Neuronal stem cell (in vitro differentiated cells): ENCODE measurements at regions not wholly inside any gene's neighbourhood (a gene's known extent, or its start where the extent isn't known, plus 50 kb on each side); places are given as distances from the start of the nearest gene placed in this dataset.

Experiments used
- DNase-seq: peaks from one replicate; pipeline ENCODE4 v3.0.0-alpha.2; 2013; ENCODE audit warnings: low spot score
- H2AFZ ChIP-seq: one replicate; pipeline ENCODE4 v1.6.1; 2013; ENCODE audit warnings: mild to moderate bottlenecking, low read length, inconsistent platforms
- H2AK5ac ChIP-seq: 2 replicates; pipeline ENCODE4 v1.6.1; 2013; ENCODE audit warnings: low read depth, mild to moderate bottlenecking, inconsistent platforms, low read length, moderate library complexity, mixed read lengths
- H2BK120ac ChIP-seq: 2 replicates; pipeline ENCODE4 v1.6.1; 2013; ENCODE audit warnings: low read depth, mild to moderate bottlenecking, inconsistent platforms, low read length, moderate library complexity, mixed read lengths
- H2BK12ac ChIP-seq: one replicate; pipeline ENCODE4 v1.6.1; 2013; ENCODE audit warnings: low read length, inconsistent platforms
- H2BK15ac ChIP-seq: 2 replicates; pipeline ENCODE4 v1.6.1; 2013; ENCODE audit warnings: mild to moderate bottlenecking, low read length, inconsistent platforms, mixed read lengths
- H2BK5ac ChIP-seq: one replicate; pipeline ENCODE4 v1.6.1; 2013; ENCODE audit warnings: inconsistent platforms, mild to moderate bottlenecking, low read length, moderate library complexity
- H3K14ac ChIP-seq: one replicate; pipeline ENCODE4 v1.6.1; 2013; ENCODE audit warnings: low read length, inconsistent platforms
- H3K18ac ChIP-seq: 2 replicates; pipeline ENCODE4 v1.6.1; 2013; ENCODE audit warnings: low read length, inconsistent platforms
- H3K23ac ChIP-seq: 2 replicates; pipeline ENCODE4 v1.6.1; 2013; ENCODE audit warnings: low read depth, mild to moderate bottlenecking, mixed read lengths, low read length, inconsistent platforms; ENCODE audit not compliant: poor library complexity
- H3K27ac ChIP-seq: replicated peaks from 3 replicates; pipeline ENCODE4 v1.5.1; 2013; ENCODE audit warnings: low read length, inconsistent platforms
- H3K27me3 ChIP-seq, 3 experiments: 2 replicates each; pipeline ENCODE4 v1.6.1; 2013; ENCODE audit warnings: low read length in 3 of 3, mild to moderate bottlenecking in 2 of 3, inconsistent platforms in 1 of 3, low read depth in 1 of 3, mixed read lengths in 1 of 3, moderate library complexity in 1 of 3; ENCODE audit not compliant: control insufficient read depth in 3 of 3, insufficient read depth in 3 of 3
- H3K36me3 ChIP-seq, 2 donors: replicated peaks in 1 of 2; 2 replicates each; pipeline ENCODE4 v1.6.1; 2013; ENCODE audit warnings: low read length in 2 of 2; ENCODE audit not compliant: control insufficient read depth in 2 of 2, insufficient read depth in 2 of 2
- H3K4ac ChIP-seq: 2 replicates; pipeline ENCODE4 v1.6.1; 2013; ENCODE audit warnings: inconsistent platforms, mild to moderate bottlenecking, low read length, moderate library complexity
- H3K4me1 ChIP-seq, 2 donors: 1 replicate in 1 of 2; 2 replicates in 1 of 2; pipeline ENCODE4 v1.6.1; 2013; ENCODE audit warnings: low read length in 2 of 2, low read depth in 1 of 2; ENCODE audit not compliant: control insufficient read depth in 2 of 2, insufficient read depth in 1 of 2
- H3K4me2 ChIP-seq: one replicate; pipeline ENCODE4 v1.6.1; 2013; ENCODE audit warnings: mild to moderate bottlenecking, low read length, inconsistent platforms; ENCODE audit not compliant: insufficient read depth, poor library complexity, severe bottlenecking
- H3K4me3 ChIP-seq, 2 donors: 2 replicates each; pipeline ENCODE4 v1.5.1; 2013; ENCODE audit warnings: low read length in 2 of 2, mild to moderate bottlenecking in 2 of 2, inconsistent platforms in 1 of 2, moderate library complexity in 1 of 2
- H3K79me1 ChIP-seq: one replicate; pipeline ENCODE4 v1.6.1; 2013; ENCODE audit warnings: low read depth, mild to moderate bottlenecking, inconsistent platforms, low read length, moderate library complexity
- H3K9ac ChIP-seq: one replicate; pipeline ENCODE4 v1.6.1; 2013; ENCODE audit warnings: mild to moderate bottlenecking, low read depth, low read length, inconsistent platforms; ENCODE audit not compliant: poor library complexity
- H3K9me3 ChIP-seq, 2 donors: replicated peaks in 1 of 2; 2 replicates each; pipeline versions ENCODE3 to v1.6.1; 2013; ENCODE audit warnings: low read length in 2 of 2, mild to moderate bottlenecking in 2 of 2, inconsistent platforms in 1 of 2, low read depth in 1 of 2, mixed read lengths in 1 of 2, moderate library complexity in 1 of 2; ENCODE audit not compliant: control insufficient read depth in 2 of 2, insufficient read depth in 1 of 2
- H4K8ac ChIP-seq: one replicate; pipeline ENCODE4 v1.6.1; 2013; ENCODE audit warnings: low read depth, mild to moderate bottlenecking, inconsistent platforms, low read length, moderate library complexity
- H4K91ac ChIP-seq: one replicate; pipeline ENCODE4 v1.6.1; 2013; ENCODE audit warnings: low read length, low read depth, mild to moderate bottlenecking, inconsistent platforms; ENCODE audit not compliant: poor library complexity
- WGBS, 2 donors: extraction: QIAGEN DNeasy Blood & Tissue Kit; methylation state at CpG; one replicate each; pipeline ENCODE4 v1.1.7; 2013; ENCODE audit warnings: missing lambda C conversion rate in 2 of 2, mixed read lengths in 1 of 2; ENCODE audit not compliant: insufficient read length in 2 of 2, insufficient replicate concordance in 1 of 2; ENCODE audit errors: extremely low coverage in 2 of 2; 5-methylcytosine and 5-hydroxymethylcytosine counted together

DNA sequence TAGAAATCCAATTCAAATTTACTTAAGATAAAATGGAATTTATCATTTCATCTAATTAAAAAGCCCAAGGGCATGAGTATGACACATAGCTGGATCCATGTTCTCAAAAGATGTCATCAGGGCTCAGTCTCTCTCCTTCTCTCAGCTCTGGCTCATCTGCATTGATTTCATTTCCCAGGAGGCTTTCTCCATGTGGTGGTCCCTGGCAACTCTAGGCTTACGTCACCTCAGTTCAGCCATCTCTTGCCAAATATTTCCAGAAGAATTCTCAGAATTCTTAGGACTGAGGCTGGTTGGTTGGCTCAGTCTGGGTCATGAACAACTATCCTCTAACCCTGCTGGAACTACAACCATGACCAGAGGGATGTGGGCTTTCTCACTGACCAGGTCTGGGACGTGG, 65.3 kb downstream of the FOS start:
- no peak overlapping the region for H2AFZ ChIP-seq

DNA sequence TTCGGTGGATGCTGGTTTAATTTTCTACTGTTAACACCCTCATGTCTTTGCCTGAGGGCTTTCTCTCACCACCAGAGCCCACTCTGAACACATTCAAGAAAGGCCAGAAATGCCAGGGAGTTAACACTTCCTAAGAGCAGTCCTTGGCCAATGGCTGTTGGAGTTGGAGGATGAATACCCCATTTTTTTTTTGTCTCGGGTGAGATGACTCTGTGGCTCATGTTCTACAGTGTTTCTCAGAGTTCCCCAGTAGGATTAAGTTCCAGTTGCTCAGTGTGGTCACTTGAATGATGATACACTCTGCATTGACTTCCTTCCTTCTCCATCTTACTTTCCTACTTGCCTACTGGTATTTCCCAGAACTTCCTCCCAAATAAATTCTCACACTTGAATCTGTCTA, 65.8 kb downstream of the FOS start:
- WGBS, 2 donors: no CpG with 5 or more reads among the region's 2 CpGs
- Histone ChIP-seq H3K4me2 (no peak overlapping the region), H2AFZ (no peak overlapping the region), H2BK5ac (no peak overlapping the region), H4K8ac (no peak overlapping the region), H3K36me3 (no peaks in the 10 kb centered on the region), H2BK12ac (no peak overlapping the region), H3K23ac (no peak overlapping the region), H3K4ac (no peak overlapping the region), H2AK5ac (no peak overlapping the region), H4K91ac (no peak overlapping the region), H3K9ac (no peak overlapping the region), H3K79me1 (no peaks in the 10 kb centered on the region), H3K14ac (no peak overlapping the region), H2BK15ac (no peak overlapping the region), H3K9me3 (peaks cover 0 to 2% of the 10 kb centered on the region in 2 donors), H3K18ac (no peak overlapping the region), H3K4me3 (no peak overlapping the region), H3K4me1 (no peaks in the 10 kb centered on the region), H3K27me3 (peaks cover 0 to 9% (median 0%) of the 10 kb centered on the region in 3 experiments), H3K27ac (no peak overlapping the region), H2BK120ac (no peak overlapping the region)
- DNase-seq: no peak

More for the DNA sequence above, 65.3 kb downstream of the FOS start:
- H2AK5ac ChIP-seq: no peak overlapping the region
- H3K4me3 ChIP-seq: no peak overlapping the region
- H3K14ac ChIP-seq: no peak overlapping the region
- H3K23ac ChIP-seq: no peak overlapping the region
- no CpG with 5 or more reads among the region's 2 CpGs for WGBS, 2 donors
- H2BK120ac ChIP-seq: no peak overlapping the region
- no peak for DNase-seq
- H3K4me2 ChIP-seq: no peak overlapping the region
- no peak overlapping the region for H3K9ac ChIP-seq
- no peak overlapping the region for H2BK15ac ChIP-seq
- H2BK12ac ChIP-seq: no peak overlapping the region
- H3K18ac ChIP-seq: no peak overlapping the region
- H3K4ac ChIP-seq: no peak overlapping the region
- H3K27ac ChIP-seq: no peak overlapping the region
- no peak overlapping the region for H4K91ac ChIP-seq
- H3K9me3 ChIP-seq: peaks cover 0 to 2% of the 10 kb centered on the region in 2 donors
- no peaks in the 10 kb centered on the region for H3K4me1 ChIP-seq
- H3K36me3 ChIP-seq: no peaks in the 10 kb centered on the region
- H3K79me1 ChIP-seq: no peaks in the 10 kb centered on the region
- H2BK5ac ChIP-seq: no peak overlapping the region
- no peak overlapping the region for H4K8ac ChIP-seq
- peaks cover 0 to 7% (median 0%) of the 10 kb centered on the region in 3 experiments for H3K27me3 ChIP-seq

DNA sequence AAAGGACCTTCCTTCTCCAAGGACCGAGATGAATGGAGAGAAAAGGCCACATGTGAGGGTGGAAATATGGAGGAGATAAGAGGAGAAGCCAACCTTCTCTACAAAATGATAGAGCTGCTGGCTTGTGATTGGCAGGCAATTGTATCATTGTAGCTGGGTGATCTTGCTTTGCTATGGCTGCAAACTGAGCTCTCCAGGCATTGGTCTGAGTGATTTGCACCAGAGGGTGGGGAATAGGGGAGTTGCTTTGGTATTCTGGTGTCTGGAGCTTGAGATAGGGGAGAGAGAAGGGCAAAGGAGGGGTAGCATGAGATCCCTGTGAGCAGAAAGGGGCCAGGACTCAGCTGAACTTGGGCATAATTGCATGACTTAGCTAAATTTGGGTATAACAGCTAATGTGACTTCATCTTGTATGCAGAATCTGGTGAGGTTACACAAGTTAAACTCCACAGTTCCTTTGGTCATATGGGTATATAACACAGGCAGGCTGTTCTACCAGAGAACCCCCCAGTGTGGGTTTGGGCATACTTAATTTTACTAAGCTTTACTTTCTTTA, 72.0 kb downstream of the FOS start:
- no peak overlapping the region for H2AFZ ChIP-seq
- no peak overlapping the region for H4K8ac ChIP-seq
- H3K4ac ChIP-seq: no peak overlapping the region
- H2AK5ac ChIP-seq: no peak overlapping the region
- no peak overlapping the region for H3K4me3 ChIP-seq
- H3K36me3 ChIP-seq: no peaks in the 10 kb centered on the region
- peaks cover 2 to 4% of the 10 kb centered on the region in 2 donors for H3K9me3 ChIP-seq
- no peak for DNase-seq
- no peak overlapping the region for H3K14ac ChIP-seq
- H2BK5ac ChIP-seq: no peak overlapping the region
- no peak overlapping the region for H3K23ac ChIP-seq
- H3K27me3 ChIP-seq: peaks cover 0 to 39% (median 0%) of the 10 kb centered on the region in 3 experiments
- no peak overlapping the region for H2BK12ac ChIP-seq
- no peak overlapping the region for H2BK15ac ChIP-seq
- no peak overlapping the region for H3K4me2 ChIP-seq
- no peaks in the 10 kb centered on the region for H3K4me1 ChIP-seq
- H3K27ac ChIP-seq: no peak overlapping the region
- no peak overlapping the region for H4K91ac ChIP-seq
- no peak overlapping the region for H3K18ac ChIP-seq
- H2BK120ac ChIP-seq: no peak overlapping the region
- H3K9ac ChIP-seq: no peak overlapping the region
- H3K79me1 ChIP-seq: no peaks in the 10 kb centered on the region
- WGBS, 2 donors: no CpG with 5 or more reads among the region's 1 CpG

DNA sequence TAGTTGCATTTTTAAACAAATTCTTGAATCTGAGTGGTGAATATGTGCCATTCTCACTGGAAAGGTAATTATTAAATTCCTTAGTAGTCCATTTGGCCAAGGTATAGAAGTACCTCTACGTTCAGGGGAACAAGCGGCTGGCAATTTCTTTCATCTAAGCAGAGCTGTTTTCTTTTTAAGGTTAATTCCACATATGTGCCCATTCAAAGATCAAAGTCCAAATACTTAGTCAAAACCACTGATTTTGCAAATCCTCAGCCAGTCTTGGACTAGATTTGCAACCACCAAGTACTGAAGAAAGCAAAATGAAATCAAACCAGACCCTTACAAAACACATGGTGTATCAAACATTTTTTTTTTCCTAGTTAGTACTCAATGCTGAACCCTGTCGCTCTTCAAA, 68.7 kb upstream of the JDP2 start:
- Histone ChIP-seq H3K4ac (no peak overlapping the region), H3K27me3 (peaks cover 0 to 27% (median 0%) of the 10 kb centered on the region in 3 experiments)

More for the DNA sequence above, 68.7 kb upstream of the JDP2 start:
- Histone ChIP-seq H2BK5ac (no peak overlapping the region), H4K8ac (no peak overlapping the region), H2AFZ (no peak overlapping the region), H2BK120ac (no peak overlapping the region), H3K14ac (no peak overlapping the region), H2AK5ac (no peak overlapping the region), H4K91ac (no peak overlapping the region), H3K36me3 (no peaks in the 10 kb centered on the region), H2BK15ac (no peak overlapping the region), H3K27ac (no peak overlapping the region), H2BK12ac (no peak overlapping the region), H3K23ac (no peak overlapping the region), H3K4me2 (no peak overlapping the region), H3K79me1 (no peaks in the 10 kb centered on the region), H3K18ac (no peak overlapping the region), H3K9ac (no peak overlapping the region), H3K9me3 (no peaks in the 10 kb centered on the region), H3K4me1 (no peaks in the 10 kb centered on the region), H3K4me3 (no peak overlapping the region)
- DNase-seq: no peak
- WGBS, 2 donors: no CpG with 5 or more reads among the region's 3 CpGs
